Activated T-cell treated with anti-CD3 and anti-CD28 coated beads, Interleukin-2, amount 50 U/mL, for 48 hours (primary cell): ENCODE measurements at regions not wholly inside any gene's neighbourhood (a gene's known extent, or its start where the extent isn't known, plus 50 kb on each side); places are given as distances from the start of the nearest gene placed in this dataset.
"Not testable (repeated sequence)": the region's sequence is repeated elsewhere in the genome, so short reads cannot be mapped to it uniquely, and the experiment has no call there.

Experiments
- DNase-seq, 2 experiments: peaks; one replicate each; pipeline ENCODE4 v3.0.0-alpha.2; 2020

DNA sequence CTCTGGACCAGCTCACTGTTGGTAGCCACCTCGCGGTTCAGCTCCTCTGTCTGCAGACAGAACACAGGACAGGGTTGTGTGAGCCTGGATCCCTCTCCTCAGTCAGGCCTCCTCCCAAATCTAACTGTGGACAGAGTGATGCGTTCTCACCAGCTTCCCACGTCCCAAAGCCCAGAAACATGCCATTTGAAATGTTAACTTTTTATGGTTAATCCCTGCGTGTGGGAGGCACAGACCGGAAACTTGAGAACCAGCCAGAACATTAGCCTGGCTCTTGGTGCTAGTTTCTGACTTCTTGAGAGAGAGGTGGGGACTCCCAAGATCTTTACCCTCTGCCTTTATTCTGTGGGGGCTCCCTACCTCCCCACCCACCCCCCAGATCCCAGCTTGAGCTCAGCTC, 129.6 kb downstream of the TNFRSF13B start:
- not testable (repeated sequence) for DNase-seq

DNA sequence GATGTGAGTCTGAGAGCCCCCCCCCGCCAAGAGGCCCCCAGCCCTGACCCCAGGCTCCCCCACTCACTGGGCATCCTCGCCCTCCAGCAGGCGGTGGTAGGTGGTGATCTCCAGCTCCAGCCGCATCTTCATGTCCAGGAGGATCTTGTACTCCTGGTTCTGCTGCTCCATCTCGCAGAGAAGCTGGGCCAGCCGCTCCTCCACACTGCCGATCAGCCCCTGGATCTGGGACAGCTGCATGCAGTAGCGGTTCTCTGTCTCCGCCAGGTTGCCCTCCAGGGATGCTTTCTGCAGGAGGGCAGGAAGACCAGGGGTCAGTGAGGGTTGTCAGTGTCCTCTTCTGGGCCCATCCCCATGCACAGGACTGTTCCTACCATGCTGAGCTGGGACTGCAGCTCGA, 130.0 kb downstream of the TNFRSF13B start:
- DNase-seq, result not testable (repeated sequence)

DNA sequence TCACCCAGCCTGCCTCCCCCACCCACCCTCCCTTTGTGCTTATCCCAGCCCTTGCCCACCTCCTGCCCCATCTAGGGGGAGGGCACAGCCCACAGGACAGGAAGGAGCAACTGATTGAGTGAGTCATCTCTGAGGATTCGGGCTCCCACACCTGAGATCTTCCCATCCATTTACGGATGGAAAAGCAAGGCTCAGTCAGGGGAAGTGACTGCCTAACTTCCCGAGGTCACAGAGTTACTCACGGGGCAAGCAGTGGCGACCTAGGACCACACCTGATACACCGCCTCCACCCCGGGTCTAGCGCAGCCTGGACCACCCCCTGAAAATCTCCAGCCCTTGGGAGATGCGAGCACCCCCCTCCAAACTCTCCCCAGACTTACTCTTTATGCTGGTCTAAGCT, 131.7 kb downstream of the TNFRSF13B start:
- DNase-seq, result not testable (repeated sequence)

DNA sequence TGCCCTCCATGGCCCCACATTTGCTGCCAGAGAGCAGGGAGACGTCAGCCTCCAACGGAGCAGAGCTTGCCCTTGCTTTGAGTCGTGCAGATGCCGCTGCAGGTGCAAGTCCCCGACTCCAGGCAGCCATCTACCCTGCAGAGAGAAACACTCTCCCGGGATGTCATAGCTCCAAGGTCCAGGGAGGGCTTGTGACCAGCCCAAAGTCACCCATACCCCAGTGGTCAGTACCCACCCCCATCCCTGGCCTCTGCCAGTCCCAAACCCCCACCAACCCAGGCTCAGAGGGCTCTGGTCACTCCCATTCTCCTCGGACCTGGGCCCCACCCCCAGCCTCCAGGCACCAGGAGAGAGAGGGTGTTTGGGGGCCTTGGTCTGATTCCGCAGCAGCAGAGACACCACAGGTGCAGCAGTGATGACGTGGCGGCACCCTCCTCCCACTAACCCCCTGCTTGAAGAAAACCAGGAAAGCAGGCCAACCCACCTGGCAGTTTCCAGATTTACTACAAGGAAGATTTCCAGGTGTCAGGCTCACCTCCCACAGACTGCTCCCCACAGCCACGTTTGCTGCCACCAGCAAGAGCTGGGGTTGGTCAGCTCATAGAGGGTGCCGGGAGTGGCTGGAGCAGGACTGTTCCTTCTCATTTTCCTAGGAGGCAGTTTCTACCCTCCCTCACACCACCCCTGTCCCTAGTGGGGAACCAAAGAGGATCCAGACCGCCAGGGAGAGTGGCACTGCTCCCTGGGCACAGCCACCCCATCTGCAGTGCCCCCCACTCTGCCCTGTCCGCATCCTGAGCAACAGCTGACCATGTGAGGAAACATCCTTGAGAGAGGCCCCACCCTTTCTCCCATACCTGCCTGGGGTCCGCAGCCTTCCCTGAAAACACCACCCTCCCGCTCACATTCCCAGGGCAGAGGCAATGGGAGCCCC, 132.4 kb downstream of the TNFRSF13B start:
- not testable (repeated sequence) for DNase-seq

DNA sequence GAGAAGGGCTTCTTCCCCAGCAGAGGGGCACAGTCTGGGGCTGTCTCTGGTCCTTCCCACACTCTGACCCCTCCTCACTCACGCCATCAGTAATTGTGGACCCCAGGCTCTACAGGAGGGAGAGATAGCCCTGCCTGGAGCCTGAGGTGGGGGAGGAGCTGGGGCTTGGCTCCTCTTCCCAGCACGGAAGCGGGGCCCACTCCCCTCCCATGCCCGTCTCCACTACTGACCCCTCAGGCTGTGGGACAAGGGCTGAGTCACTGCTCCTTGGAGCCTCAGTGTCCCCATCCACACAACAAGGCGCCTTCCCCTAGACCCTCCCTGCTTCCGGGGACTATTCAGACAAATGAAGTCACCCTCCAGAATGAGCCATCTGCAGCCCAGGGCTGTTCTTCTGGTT, 133.1 kb downstream of the TNFRSF13B start:
- not testable (repeated sequence) for DNase-seq

DNA sequence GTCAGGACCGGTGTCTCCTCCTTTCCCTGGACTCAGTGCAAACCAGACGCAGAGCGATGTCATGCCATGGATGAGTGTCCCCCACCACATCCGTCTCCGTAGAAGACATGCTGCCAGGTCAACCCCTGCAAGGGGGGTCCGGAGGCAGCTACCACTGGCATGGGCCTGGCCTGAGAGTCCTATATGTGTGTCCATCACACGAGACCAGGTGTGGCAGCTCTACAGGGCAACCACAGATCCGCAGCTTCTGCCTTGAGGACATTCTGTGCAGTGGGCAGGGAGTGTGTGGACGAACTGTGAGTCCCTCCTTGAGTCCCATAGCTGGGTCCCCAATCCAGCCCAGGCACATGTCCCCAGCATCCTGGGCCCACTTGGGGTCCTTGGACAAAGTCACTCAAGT, 133.6 kb downstream of the TNFRSF13B start:
- not testable (repeated sequence) for DNase-seq

DNA sequence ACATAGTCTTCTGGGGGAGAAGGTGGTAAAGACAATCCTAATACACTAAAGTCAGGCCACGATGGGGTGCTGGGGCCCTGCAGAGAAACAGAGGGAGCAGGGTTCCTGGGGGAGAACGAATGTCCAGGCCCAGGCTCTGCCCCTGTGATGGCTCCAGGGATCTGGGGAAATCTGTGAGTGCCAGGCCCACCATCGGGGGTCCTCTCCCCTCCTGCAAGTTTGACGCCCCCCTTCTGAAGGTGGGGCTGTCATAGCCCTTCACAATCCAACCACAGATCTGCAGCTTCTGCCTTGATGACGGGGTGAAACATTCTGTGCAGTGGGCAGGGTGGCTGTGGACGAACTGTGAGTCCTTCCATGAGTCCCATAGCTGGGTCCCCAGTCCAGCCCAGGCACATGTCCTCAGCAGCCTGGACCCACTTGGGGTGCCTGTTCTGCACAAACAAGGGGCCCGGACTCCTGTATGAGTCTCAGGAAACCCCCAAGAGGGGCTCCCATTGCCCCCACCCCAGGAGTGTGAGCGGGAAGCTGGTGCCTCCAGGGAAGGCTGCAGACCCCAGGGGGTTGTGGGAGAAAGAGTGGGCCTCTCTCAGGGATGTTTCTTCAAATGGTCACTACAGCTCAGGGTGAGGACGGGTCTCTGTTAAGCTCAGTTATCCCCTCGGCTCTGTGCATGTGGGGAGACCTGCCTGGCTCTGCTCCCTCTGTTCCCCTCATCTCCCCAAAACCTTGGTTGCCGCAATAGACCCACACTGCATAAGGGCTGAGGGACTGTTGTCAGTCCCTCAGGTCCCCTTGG, 134.3 kb downstream of the TNFRSF13B start:
- DNase-seq, result not testable (repeated sequence)

DNA sequence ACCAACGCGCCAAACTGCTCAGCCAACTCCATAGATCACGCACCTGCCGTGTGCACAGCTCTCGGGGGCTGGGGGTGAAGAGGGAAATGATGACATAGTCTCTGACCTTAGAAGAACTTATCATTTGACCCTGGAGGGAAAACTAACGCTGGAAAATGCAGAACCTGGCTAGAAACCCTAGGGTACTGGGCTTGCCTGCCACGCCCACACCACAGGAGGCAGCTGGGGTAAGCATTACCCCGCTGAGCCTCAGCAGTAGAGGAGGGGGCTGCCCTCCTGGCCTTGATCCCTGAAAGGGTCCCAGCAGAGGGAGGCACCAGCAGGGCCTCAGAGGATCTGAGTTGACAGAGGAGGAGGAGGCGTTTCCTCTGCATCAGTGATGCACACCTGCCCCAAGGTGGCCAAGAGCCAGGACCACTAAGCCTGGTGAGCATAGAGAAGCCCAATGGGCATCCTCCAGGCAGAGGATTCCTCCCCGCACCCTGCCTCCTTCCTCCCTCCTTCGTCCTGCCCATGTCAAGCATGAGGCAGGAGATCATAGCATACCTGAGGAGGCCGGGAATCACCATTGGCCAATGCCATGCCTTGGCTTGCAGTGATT, 135.5 kb downstream of the TNFRSF13B start:
- not testable (repeated sequence) for DNase-seq

DNA sequence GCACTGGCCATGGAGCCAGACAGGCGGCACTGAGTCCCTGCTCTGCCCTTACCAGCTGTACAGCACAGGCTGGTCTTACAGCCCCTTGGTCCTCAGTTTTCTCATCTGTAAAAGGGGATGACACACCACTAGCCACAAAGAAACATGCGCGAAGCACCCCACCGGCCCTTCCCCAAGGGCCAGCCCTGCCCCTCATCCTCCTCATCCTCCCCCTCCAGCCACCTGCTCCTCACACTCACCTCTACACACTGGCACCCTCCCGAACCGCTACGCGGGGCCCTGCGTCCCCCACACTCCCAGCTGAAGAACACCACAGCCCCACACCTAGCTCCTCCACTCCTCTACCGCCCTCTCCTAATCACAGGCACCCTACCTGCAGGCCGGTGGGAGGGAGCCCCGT, 138.4 kb downstream of the TNFRSF13B start:
- not testable (repeated sequence) for DNase-seq

DNA sequence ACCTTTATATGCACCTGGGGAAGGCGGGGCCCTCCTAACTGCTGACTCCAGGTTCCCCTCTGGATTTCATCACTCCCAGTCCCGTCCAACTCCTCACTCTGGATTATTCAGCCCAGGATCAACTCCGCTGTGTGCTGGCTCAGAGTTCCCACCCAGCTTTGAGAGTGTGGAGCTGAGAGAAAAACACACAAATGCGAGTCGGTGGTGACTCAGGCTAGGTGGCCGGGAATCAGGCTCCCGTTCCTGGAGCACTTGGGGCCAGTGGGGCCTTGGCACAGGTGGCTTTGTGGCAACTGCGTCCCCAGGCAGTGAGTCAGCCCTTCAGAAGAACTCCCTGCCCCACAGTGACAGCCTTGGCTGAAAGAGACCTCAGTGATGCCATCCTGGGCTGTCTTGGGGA, 139.1 kb downstream of the TNFRSF13B start:
- not testable (repeated sequence) for DNase-seq

DNA sequence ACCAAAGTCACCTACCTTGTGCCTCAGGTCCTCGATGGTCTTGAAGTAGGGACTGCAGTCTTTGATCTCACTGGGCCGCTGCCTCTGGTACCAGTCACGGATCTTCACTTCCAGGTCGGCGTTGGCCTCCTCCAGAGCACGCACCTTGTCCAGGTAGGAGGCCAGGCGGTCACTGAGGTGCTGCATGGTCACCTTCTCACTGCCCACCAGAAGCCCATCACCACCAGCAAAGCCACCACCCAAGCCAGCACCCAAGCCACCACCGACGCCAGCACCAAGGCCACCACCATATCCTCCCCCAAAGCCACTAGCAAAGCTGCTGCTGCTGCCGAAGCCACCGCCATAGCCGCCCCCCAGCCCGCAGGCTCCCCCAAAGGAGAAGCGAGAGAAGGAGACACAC, 139.7 kb downstream of the TNFRSF13B start:
- not testable (repeated sequence) for DNase-seq

DNA sequence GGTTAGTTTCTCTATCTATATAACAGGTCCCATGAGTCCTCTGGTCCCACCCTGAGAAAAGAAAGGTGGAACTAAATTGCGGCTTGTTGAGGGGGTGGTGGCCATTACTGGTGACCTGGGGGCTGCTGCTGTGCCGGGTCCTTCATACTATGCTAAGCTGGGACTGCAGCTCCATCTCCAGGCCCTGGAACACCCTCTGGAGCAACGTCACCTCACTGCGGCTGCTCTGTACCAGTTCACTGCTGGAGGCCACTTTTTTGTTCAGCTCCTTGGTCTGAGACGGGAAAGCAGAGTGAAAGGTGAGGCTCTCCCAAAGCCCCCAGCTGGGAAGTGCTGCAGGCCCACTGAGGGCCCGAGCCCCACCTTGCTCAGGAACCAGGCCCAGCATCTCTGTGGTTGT, 140.7 kb downstream of the CCDC144A start:
- not testable (repeated sequence) for DNase-seq

DNA sequence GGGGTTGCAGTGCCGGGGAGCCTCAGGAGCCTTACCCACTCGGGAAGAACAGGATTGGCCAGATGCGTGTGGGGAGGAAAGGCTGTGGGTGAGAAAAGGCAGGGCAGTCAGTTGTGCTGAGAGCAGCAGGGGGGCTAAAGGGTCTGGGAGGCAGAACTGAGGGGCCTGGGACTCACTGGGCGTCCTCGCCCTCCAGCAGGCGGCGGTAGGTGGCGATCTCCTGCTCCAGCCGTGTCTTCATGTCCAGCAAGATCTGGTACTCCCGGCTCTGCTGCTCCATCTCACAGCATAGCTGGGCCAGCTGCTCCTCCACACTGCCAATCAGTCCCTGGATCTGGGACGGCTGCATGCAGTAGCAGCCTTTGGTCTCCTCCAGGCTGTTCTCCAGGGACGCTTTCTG, 140.2 kb downstream of the CCDC144A start:
- DNase-seq, result not testable (repeated sequence)
